HG03135 (cell line): ENCODE measurements at regions not wholly inside any gene's neighbourhood (a gene's known extent, or its start where the extent isn't known, plus 50 kb on each side); places are given as distances from the start of the nearest gene placed in this dataset.
"Not testable (repeated sequence)": the region's sequence is repeated elsewhere in the genome, so short reads cannot be mapped to it uniquely, and the experiment has no call there.

ENCODE experiments used
- ATAC-seq: cut with Tn5 transposase; IDR thresholded peaks from one replicate; pipeline ENCODE4 v1.9.1; 2021; ENCODE audit warnings: mild to moderate bottlenecking, moderate library complexity; ENCODE audit not compliant: unreplicated experiment

DNA sequence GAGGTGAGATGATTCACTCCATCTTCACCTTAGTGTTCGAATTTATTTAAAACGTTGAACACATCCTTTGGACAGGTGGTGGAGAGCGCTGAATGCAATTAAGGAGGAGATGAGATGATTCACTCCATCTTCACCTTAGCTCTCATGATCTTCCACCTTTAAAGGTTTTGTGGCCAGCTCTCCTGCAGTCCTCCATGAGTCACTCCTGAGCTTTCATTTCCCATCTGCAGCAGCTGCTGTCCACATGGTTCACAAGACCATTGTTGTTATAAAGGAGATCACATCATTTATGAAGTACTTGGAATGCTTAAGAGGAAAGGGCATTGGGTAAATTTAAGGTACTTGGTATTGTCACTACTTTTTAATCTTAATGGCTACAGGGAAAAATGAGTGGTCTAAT is 298.5 kb downstream of the PAX3 start:
- no peak for ATAC-seq

DNA sequence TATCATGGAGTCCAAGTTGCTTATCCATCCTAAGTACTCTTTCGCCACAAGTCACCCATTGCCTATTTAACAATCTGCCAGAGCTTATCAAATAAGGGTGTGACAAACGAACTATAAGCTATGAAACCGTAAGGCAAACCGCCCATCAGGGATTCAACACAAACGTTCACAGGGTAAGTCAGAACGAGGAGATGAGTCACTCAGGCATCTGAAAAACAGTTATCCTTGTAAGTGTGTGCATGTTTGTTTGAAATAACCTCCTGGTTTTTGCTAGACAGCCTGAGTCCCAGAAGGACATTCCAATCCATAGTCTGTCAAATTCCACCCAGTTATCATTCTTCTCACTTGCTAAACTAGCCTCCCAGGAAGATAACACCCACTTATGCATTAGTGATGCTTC is 299.1 kb downstream of the PAX3 start:
- no peak for ATAC-seq

- no peak for ATAC-seq
These were observed 299.6 kb downstream of the PAX3 start for GRCh38 chr2:221999166-221999565.

GRCh38 chr2:221997683-221998082 is 301.1 kb downstream of the PAX3 start:
- ATAC-seq = no peak

- ATAC-seq = no peak
These were observed 301.7 kb downstream of the PAX3 start for GRCh38 chr2:221997100-221997499.

DNA sequence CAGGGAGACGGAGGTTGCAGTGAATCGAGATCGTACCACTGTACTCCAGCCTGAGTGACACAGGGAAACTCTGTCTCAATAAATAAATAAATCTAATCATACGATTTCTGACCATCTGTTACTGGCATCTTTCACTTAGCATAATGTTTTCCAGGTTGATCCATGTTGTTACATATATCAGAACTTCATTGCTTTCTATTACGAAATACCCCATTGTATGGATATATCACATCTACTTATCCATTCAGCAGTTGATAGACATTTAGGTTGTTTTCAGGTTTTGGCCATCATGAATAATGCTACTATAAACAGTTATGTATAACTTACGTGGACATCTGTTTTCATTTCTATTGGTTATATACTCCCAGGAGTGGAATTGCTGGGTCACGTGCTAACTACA is 303.9 kb downstream of the PAX3 start:
- no peak for ATAC-seq

GRCh38 chr2:221984376-221984775 is 314.4 kb downstream of the PAX3 start:
- ATAC-seq = not testable (repeated sequence)

DNA sequence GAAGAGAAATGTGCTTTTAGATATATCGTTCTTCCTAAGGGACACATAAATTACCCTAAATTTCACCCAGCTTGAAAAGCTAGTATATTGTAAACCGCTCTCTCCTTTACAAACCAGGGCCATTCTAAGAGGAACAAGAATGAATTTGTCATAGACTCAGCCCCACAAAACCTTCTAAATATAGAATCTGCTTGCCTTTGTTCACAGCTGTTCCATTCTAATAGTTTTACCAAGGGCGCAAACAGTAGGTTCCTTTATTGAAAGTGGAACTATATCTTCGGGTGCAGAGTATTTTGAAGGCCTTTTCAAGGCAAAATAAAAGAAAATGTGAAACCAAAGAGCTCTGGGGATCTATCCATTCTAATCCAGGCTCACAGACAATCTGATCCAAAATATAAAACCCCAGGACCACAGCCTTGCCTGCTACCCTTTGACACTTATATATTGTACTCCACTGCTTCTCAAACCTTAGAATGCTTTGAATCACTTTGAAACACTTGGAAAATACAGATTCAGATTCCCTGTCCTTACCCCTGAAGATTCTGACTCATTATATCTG is 316.8 kb downstream of the PAX3 start:
- ATAC-seq = no peak

DNA sequence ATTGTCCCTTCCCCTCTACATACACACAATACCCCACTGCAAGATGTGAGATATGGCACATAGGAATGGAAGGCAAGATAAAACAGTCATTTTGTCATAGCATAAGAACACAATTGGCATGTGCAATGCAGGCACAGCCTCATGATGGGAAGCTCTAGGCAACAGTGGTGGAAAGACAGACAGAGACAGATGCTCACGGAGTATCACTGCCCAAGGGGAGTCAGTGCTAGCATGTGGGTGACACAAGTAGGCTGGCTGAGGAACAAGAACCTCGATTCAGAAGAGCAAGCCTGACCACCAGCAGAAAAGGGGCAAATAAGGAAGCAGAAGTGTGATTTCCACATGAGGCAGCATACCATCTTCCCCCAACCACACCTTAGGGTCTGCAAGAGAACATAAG is 323.6 kb downstream of the PAX3 start:
- no peak for ATAC-seq

- ATAC-seq = no peak
These were observed 324.9 kb downstream of the PAX3 start for GRCh38 chr2:221973902-221974301.

DNA sequence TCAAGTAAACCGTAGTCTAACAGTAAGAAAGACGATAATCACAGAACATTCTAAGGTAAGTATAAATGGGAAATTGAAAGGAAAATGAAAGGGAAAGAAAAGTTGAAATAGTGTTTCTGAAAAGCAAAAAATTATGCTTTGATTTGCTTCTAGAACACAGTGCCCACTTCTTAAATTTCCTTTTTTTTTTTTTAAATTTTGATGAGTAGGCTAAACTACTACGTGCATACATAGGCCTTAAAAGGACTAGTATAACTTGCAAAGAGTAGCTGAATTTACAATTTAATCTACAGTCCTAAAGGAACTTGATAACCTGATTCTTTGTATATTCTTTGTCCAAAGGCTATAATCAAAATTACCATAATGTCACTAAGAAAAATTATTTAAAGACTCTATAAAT is 325.3 kb downstream of the PAX3 start:
- ATAC-seq = no peak

- no peak for ATAC-seq
These were observed 325.9 kb downstream of the PAX3 start for GRCh38 chr2:221972813-221973478.

- ATAC-seq = no peak
These were observed 328.4 kb downstream of the PAX3 start for GRCh38 chr2:221970389-221970788.

GRCh38 chr2:221969830-221970144 is 329.0 kb downstream of the PAX3 start:
- ATAC-seq = no peak

GRCh38 chr2:221969087-221969829 is 329.5 kb downstream of the PAX3 start:
- peak; percentile 71 for ATAC-seq

DNA sequence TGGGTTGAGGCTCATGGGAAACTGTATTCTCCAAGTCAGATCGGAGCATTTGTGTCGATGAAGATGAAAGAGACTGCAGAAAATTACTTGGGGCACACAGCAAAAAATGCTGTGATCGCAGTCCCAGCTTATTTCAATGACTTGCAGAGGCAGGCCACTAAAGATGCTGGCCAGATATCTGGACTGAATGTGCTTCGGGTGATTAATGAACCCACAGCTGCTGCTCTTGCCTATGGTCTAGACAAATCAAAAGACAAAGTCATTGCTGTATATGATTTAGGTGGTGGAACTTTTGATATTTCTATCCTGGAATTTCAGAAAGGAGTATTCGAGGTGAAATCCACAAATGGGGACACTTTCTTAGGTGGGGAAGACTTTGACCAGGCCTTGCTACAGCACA is 336.6 kb downstream of the PAX3 start:
- ATAC-seq = no peak

DNA sequence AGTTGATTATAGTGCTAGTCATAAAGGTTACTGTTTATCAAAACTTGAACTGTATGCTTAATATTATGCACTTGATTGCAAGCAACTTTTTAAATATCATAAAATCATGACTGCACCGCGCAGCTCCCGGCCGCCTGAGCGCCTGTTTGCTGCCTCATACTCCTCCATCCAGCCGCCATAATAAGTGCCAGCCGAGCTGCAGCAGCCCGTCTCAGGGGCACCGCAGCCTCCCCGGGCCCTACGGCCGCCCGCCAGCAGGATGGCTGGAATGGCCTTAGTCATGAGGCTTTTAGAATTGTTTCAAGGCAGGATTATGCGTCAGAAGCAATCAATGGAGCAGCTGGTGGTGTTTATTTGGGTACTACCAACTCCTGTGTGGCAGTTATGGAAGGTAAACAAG is 337.2 kb downstream of the PAX3 start:
- no peak for ATAC-seq

DNA sequence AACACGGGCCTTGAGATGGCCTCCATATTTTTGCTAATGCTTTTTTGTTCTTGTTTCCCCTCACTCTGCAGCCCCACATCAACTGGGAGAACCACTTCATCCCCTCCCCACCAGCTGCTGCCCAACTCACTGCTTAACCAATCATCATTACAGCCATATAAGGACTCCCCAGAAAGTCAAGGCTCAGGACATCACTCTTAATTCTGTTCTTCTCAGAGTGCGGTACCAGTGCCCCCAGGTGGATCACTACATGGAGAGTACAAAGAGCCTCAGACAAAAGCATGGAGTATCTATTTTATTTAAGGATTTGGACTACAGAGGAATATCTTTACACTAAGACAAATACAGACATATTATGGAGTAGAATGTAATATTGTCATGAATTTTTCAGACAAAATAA is 340.6 kb downstream of the PAX3 start:
- ATAC-seq = no peak

- no peak for ATAC-seq
These were observed 350.7 kb downstream of the PAX3 start for GRCh38 chr2:221948076-221948475.

DNA sequence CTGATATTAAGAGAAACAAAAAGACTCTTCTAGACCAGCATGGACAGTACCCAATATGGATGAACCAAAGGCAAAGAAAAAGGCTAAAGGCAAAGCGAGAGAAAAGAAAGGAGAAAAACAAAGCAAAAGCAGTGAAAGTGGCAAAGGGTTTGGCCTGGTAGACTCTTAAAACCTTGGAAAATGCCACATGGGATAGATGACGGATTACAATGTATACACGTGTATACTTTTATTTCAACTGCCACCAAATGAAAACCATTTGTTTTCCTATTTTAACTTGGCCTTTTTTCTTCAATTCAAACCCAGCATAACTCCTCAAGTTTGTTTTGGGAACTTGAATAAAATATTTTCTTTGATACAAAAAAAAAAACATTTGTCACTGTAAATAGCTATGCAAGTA is 354.3 kb downstream of the PAX3 start:
- ATAC-seq = not testable (repeated sequence)

DNA sequence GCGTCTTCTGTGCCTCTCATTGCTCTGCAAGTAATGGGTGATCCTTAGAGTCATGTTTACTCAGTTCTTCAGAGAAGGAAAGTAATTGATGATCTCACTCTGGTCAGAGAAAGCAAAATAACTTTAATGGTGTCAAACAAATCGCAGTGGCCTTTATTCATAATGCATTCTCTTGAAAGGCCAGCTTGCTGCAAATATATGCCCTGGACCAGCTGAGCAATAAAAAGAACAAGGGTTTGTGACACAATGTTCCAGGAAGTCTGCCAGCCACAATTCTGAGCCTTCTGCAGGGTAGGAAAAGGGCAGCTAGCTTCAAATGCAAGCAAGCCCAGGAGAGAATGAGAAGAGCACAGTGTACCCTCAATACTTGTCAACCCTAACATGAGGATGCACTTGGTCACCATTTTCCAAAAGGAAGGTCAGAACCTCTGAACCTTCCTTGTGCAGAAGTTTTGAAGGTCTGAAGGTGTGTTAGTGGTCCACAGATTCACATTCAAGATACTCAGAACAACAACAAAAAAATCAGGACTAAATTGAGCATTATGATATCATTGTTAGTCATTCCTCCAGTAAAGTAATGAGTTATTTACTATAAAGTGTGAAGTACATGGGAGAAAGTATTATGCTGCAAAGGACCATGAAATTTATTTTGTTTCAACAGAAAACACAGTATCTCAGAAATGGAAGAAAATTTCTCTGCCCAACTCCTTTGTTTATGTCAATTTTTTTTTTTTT is 355.6 kb downstream of the PAX3 start:
- no peak for ATAC-seq
